Urinary bladder (tissue), 3 donors: ENCODE measurements at regions not wholly inside any gene's neighbourhood (a gene's known extent, or its start where the extent isn't known, plus 50 kb on each side); places are given as distances from the start of the nearest gene placed in this dataset.

ENCODE experiments used
- DNase-seq: peaks from one replicate; pipeline ENCODE4 v3.0.0-alpha.2; 2015; ENCODE audit errors: extremely low spot score
- H3K27ac ChIP-seq: one replicate; pipeline ENCODE4 v1.5.1; 2013; ENCODE audit warnings: low read depth, mild to moderate bottlenecking, moderate library complexity
- H3K36me3 ChIP-seq: one replicate; pipeline ENCODE4 v1.6.1; 2013; ENCODE audit warnings: mild to moderate bottlenecking, moderate library complexity; ENCODE audit not compliant: insufficient read depth
- H3K4me1 ChIP-seq: one replicate; pipeline ENCODE4 v1.6.1; 2013; ENCODE audit warnings: mild to moderate bottlenecking, moderate library complexity; ENCODE audit not compliant: insufficient read depth
- H3K4me3 ChIP-seq: one replicate; pipeline ENCODE4 v1.5.1; 2013; ENCODE audit warnings: low read depth, low read length
- WGBS: extraction: QIAGEN DNeasy Blood & Tissue Kit; methylation state at CpG from one replicate; pipeline ENCODE4 v1.1.7; 2013; 5-methylcytosine and 5-hydroxymethylcytosine counted together
- donor health status: healthy with polysubstance abuse.
- donor health status: healthy.

DNA sequence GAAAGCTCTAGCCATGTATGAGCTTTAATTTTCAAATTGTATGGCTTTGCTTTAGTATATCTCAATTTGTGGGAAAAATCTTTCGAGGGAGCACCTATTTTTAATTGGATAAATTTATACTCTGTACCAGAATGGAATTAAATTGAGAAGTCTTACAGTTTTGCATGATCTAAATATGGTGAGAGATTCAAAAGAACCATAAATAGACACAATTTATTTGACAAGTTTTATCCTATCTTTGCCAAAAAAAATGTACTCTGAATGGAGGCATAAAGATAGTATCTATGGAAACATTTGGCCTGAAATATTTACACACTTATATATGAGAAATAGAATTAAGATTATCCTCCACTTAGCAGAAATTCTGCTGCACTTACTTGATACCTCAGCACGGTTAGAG is 238.4 kb downstream of the NDUFA10 start:
- WGBS, result 61% methylated on average over 2 of the region's 2 CpGs
- Histone ChIP-seq H3K36me3 (no peaks in the 10 kb centered on the region), H3K27ac (no peak overlapping the region), H3K4me3 (no peak overlapping the region), H3K4me1 (no peaks in the 10 kb centered on the region)
- no peak for DNase-seq

DNA sequence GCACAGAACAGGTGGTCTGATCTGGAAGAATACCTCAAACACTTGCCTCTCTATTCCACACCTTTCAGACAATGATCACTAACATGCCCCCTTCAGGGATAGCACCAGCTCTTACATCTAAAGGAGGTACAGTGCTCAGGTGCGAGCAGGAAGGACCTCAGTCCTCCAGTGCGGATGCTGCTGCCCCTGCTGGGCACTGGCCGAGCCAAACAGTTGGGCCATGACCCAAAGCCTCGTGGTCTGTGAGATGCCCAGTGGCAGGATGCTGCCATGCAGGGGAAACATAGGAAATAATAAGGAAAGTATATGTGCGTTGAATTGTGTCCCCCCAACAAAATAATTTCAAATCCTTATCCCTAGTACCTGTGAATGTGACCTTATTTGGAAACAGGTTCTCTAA is 243.7 kb downstream of the NDUFA10 start:
- WGBS, result 91% methylated on average over 5 of the region's 5 CpGs
- DNase-seq, result no peak
- Histone ChIP-seq H3K4me1 (no peaks in the 10 kb centered on the region), H3K27ac (no peak overlapping the region), H3K4me3 (no peak overlapping the region), H3K36me3 (no peaks in the 10 kb centered on the region)

DNA sequence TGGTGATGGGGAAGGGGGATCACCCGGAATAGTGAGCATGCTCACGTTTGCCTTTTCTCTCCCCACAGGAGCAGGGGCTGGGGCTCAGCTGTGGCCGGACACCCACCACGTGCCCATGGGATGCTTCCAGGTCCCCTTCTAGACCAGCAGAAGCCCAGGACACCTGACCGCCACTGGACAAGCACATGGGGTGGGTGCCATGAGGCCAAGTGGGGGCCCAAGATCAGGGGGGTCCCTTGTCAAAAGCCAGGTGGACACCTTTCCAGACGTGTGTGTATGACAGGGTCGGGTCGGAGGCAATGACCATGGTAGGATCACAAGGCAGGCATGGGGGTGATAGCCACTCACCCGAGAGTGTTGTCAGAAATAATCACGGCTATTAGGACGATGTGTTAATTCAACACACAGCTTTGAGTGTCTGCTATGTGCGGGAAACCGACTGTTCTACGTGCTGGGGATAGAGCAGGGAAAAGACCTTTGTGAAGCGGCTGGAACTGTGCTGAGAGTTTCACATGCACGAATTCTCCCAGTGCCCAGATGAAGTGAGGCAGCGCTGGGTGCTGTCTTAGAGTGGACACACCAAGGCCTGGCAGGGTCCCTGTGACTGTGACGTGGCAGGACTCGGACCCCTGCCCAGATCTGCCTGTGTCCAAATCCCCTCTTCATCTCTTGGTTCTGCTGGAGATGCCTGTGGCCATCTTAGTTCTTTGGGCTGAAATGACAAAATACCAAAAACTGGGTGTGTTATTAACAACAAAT is 244.7 kb downstream of the NDUFA10 start:
- DNase-seq, result no peak

GRCh38 chr2:239779584-239779983 is 245.6 kb downstream of the NDUFA10 start:
- Histone ChIP-seq H3K4me3 (no peak overlapping the region), H3K36me3 (no peaks in the 10 kb centered on the region), H3K4me1 (no peaks in the 10 kb centered on the region), H3K27ac (no peak overlapping the region)
- 96% methylated on average over 10 of the region's 10 CpGs for WGBS
- no peak for DNase-seq

More for the DNA sequence above, 244.7 kb downstream of the NDUFA10 start:
- H3K4me3 ChIP-seq, result no peak overlapping the region
- H3K4me1 ChIP-seq, result no peaks in the 10 kb centered on the region
- no peak overlapping the region for H3K27ac ChIP-seq
- 91% methylated on average over 19 of the region's 19 CpGs for WGBS
- no peaks in the 10 kb centered on the region for H3K36me3 ChIP-seq

DNA sequence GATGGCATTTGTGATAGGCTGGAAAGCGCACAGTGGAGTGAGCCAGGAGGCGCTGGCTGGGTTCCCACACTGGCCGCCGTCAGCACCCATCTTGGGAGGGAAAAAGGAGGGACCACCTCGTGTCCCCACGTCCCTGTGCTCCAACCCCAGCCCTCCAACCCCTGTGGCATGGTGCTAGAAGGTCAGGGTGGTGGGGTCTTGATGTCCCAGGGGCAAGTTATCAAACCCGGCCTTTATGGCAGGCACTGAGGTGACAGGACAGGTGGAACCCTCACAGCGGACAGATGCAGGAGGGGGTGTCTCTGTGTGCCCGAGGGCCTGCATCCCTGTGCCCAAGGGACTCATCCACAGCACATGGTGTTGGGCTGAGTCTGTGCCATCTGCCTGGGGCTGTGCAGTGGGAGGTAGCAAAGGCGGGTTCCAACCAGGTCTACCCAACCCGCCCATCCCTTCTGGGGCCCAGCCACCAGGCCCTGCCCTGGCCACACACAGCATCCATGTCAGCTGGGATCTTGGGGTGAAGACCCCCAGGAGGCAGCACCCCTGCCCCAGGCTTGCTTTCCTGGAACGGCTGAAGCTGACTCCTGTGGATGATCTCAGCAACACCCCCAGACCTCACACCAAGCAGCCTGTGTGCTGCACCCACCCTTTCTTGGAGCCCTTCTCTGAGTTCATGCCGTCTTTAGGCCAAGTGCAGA is 246.1 kb downstream of the NDUFA10 start:
- 92% methylated on average over 13 of the region's 13 CpGs for WGBS
- Histone ChIP-seq H3K36me3 (no peaks in the 10 kb centered on the region), H3K4me1 (no peaks in the 10 kb centered on the region), H3K4me3 (no peak overlapping the region), H3K27ac (no peak overlapping the region)
- DNase-seq, result no peak

GRCh38 chr2:239778042-239778851 is 246.9 kb downstream of the NDUFA10 start:
- 90% methylated on average over 26 of the region's 26 CpGs for WGBS
- Histone ChIP-seq H3K4me1 (no peaks in the 10 kb centered on the region), H3K36me3 (no peaks in the 10 kb centered on the region), H3K27ac (no peak overlapping the region), H3K4me3 (no peak overlapping the region)
- DNase-seq, result no peak

GRCh38 chr2:239777219-239777618 is 247.9 kb downstream of the NDUFA10 start:
- WGBS, result 91% methylated on average over 11 of the region's 11 CpGs
- Histone ChIP-seq H3K4me3 (no peak overlapping the region), H3K4me1 (no peaks in the 10 kb centered on the region), H3K27ac (no peak overlapping the region), H3K36me3 (no peaks in the 10 kb centered on the region)
- no peak for DNase-seq

GRCh38 chr2:239776436-239777005 is 248.6 kb downstream of the NDUFA10 start:
- Histone ChIP-seq H3K4me3 (no peak overlapping the region), H3K27ac (no peak overlapping the region), H3K36me3 (no peaks in the 10 kb centered on the region), H3K4me1 (no peaks in the 10 kb centered on the region)
- 83% methylated on average over 19 of the region's 19 CpGs for WGBS
- no peak for DNase-seq

DNA sequence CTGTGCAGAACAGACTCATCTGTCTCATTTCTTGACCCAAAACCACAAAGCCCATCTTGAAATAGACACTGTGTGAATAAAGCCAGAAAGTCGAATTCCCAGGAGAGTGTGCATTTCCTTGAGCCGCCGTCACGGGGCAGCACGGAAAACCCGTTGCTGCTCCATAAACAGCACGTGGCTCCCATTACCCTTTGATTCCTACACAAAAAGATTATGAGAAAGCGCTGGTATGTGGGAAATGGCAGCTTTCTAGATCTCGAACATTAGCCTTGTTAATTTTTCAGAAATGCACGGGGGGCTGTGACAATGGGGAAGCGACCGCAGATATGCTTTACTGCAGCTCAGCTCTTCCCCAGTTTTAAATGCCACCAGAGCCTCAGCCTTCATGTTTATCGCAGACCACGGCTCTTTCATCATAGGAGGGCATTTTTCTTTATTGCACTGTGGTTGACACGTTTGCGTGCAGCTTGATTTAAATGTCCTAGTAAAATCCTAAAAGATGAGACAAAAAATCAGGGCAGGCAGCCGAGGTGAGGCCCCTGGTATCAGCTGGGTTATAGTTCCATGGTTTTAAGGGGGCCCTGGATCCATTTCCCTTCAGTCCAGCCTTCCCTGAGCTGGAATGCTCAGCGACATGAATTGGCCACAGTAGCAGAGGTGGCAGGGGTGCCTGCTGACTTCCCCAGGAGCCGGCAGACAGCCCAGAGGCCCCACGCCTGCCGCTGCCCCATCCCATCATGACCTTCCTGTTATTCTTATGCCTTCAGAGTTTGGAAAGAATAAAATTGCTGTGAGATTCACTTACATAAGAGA is 249.3 kb downstream of the NDUFA10 start:
- 49% methylated on average over 21 of the region's 21 CpGs for WGBS

GRCh38 chr2:239774933-239775622 is 250.1 kb downstream of the NDUFA10 start:
- Histone ChIP-seq H3K27ac (no peak overlapping the region), H3K36me3 (no peaks in the 10 kb centered on the region), H3K4me3 (no peak overlapping the region), H3K4me1 (no peaks in the 10 kb centered on the region)
- no peak for DNase-seq
- WGBS, result 81% methylated on average over 17 of the region's 17 CpGs

More for the DNA sequence above, 249.3 kb downstream of the NDUFA10 start:
- DNase-seq, result no peak
- Histone ChIP-seq H3K4me1 (no peaks in the 10 kb centered on the region), H3K27ac (no peak overlapping the region), H3K36me3 (no peaks in the 10 kb centered on the region), H3K4me3 (no peak overlapping the region)

DNA sequence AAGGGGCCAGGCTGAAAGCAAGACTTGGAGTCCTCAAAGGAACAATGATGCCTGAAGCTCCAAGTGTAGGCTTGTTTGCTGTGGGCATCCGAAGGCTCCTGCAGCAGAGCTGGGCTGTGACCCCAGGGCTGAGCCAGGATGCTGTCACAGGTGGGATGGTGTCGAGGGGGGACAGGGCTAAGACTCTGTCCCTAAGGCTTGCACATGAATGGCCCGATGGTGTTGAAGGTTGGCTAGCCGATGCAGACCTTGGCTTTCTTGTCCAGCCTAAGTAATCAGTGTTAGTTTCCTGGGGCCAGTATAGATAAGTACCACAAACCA is 251.0 kb downstream of the NDUFA10 start:
- no peaks in the 10 kb centered on the region for H3K36me3 ChIP-seq
- no peak overlapping the region for H3K4me3 ChIP-seq
- no peaks in the 10 kb centered on the region for H3K4me1 ChIP-seq
- H3K27ac ChIP-seq, result no peak overlapping the region
- 82% methylated on average over 4 of the region's 4 CpGs for WGBS
- no peak for DNase-seq

DNA sequence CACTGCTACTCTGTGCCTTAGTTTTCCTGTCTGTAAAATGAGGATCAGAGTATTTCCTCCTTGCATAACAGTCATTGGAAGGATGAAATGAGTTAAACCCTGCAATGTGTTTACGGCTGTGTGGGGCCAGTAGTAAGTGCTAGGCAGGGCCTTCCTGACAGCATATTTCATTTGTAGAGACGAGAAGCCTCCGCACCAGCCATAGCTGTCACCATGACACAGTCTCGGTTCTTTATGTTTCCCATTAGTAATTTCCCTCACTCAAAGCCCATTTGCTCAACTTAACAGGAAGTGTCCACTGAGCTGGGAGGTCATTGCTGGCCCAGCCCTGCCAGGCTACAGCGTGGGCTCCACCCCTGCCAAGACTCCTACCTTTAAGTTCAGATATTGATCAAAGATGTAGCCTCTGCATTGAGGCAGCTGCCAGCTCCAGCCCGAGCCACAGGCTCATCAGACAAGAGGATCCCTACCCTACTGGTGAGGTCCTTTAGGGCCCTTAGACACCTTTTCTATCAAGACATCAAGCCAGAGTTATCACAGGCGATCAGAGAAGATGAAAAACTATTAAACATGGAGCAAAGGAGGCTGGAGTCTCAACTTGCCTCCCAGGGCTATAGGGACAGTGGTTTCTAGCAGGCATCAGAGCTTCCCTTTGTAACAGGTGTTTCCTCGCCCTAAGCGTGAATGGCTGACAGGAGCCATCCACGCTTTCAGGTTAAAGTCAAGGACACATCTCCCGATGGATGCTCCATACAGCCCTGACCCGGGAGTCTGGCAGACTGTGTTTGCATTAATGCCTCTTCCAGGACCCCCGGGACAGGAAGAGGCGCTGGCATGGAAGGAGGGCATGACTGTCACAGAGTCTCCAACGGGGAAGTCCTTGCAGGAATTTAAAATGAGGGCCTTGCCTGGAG is 251.7 kb downstream of the NDUFA10 start:
- H3K4me3 ChIP-seq, result no peak overlapping the region
- DNase-seq, result no peak
- no peaks in the 10 kb centered on the region for H3K36me3 ChIP-seq
- 88% methylated on average over 15 of the region's 15 CpGs for WGBS
- no peak overlapping the region for H3K27ac ChIP-seq
- no peaks in the 10 kb centered on the region for H3K4me1 ChIP-seq
